Immature natural killer cell (primary cell): ENCODE measurements at regions not wholly inside any gene's neighbourhood (a gene's known extent, or its start where the extent isn't known, plus 50 kb on each side); places are given as distances from the start of the nearest gene placed in this dataset.
A peak's percentile ranks its signal among the peaks of the same experiment; 100 is the strongest.

Source experiments
- DNase-seq, 3 donors: peaks; one replicate each; pipeline ENCODE4 v3.0.0; 2022; ENCODE audit warnings: mixed read lengths in 1 of 3
- H3K27ac Mint-ChIP-seq, 6 donors: one replicate each; pipeline ENCODE4 v1.8.0; 2020; ENCODE audit warnings: mixed read lengths in 6 of 6, mild to moderate bottlenecking in 5 of 6, inconsistent platforms in 4 of 6, moderate library complexity in 3 of 6
- H3K27me3 Mint-ChIP-seq, 3 donors: one replicate each; pipeline ENCODE4 v1.8.0; 2020 to 2021; ENCODE audit warnings: low read depth in 3 of 3, mild to moderate bottlenecking in 3 of 3, mixed read lengths in 3 of 3, moderate library complexity in 3 of 3, inconsistent platforms in 1 of 3
- H3K36me3 Mint-ChIP-seq, 3 donors: one replicate each; pipeline ENCODE4 v1.8.0; 2020; ENCODE audit warnings: mixed read lengths in 3 of 3, inconsistent platforms in 2 of 3, mild to moderate bottlenecking in 2 of 3
- H3K4me1 Mint-ChIP-seq, 2 donors: one replicate each; pipeline ENCODE4 v1.8.0; 2020; ENCODE audit warnings: inconsistent platforms in 2 of 2, mild to moderate bottlenecking in 2 of 2, mixed read lengths in 2 of 2, moderate library complexity in 1 of 2
- H3K4me3 Mint-ChIP-seq, 5 donors: one replicate each; pipeline ENCODE4 v1.8.0; 2020; ENCODE audit warnings: mild to moderate bottlenecking in 5 of 5, mixed read lengths in 5 of 5, inconsistent platforms in 3 of 5, moderate library complexity in 3 of 5
- H3K9me3 Mint-ChIP-seq, 6 donors: one replicate each; pipeline ENCODE4 v1.8.0; 2020; ENCODE audit warnings: mild to moderate bottlenecking in 6 of 6, mixed read lengths in 6 of 6, inconsistent platforms in 4 of 6, moderate library complexity in 3 of 6

GRCh38 chr4:151559595-151559994 is 150.6 kb downstream of the FHIP1A start:
- no peaks in the 10 kb centered on the region for H3K36me3 Mint-ChIP-seq
- no peaks in the 10 kb centered on the region for H3K4me1 Mint-ChIP-seq
- H3K4me3 Mint-ChIP-seq: no peak overlapping the region
- H3K27ac Mint-ChIP-seq: no peak overlapping the region
- DNase-seq: no peak
- H3K9me3 Mint-ChIP-seq: peaks cover 0 to 7% (median 0%) of the 10 kb centered on the region in 6 donors
- H3K27me3 Mint-ChIP-seq: peaks cover 0 to 5% (median 2%) of the 10 kb centered on the region in 3 donors

GRCh38 chr4:151561551-151562256 is 152.7 kb downstream of the FHIP1A start:
- peaks cover 0 to 7% (median 0%) of the 10 kb centered on the region in 6 donors for H3K9me3 Mint-ChIP-seq
- no peak overlapping the region for H3K27ac Mint-ChIP-seq
- H3K4me1 Mint-ChIP-seq: no peaks in the 10 kb centered on the region
- no peak for DNase-seq
- no peaks in the 10 kb centered on the region for H3K36me3 Mint-ChIP-seq
- H3K4me3 Mint-ChIP-seq: no peak overlapping the region
- H3K27me3 Mint-ChIP-seq: peaks cover 2 to 5% (median 5%) of the 10 kb centered on the region in 3 donors

GRCh38 chr4:151563194-151563593 is 154.2 kb downstream of the FHIP1A start:
- Mint-ChIP-seq H3K36me3 (no peaks in the 10 kb centered on the region), H3K4me3 (no peak overlapping the region), H3K27me3 (peaks cover 2 to 9% (median 5%) of the 10 kb centered on the region in 3 donors), H3K27ac (no peak overlapping the region), H3K9me3 (peaks cover 0 to 7% (median 0%) of the 10 kb centered on the region in 6 donors), H3K4me1 (no peaks in the 10 kb centered on the region)
- DNase-seq: no peak

- no peak overlapping the region for H3K27ac Mint-ChIP-seq
- no peak overlapping the region for H3K4me3 Mint-ChIP-seq
- H3K27me3 Mint-ChIP-seq: peaks cover under 1 to 9% (median 5%) of the 10 kb centered on the region in 3 donors
- peaks cover 0 to 6% (median 0%) of the 10 kb centered on the region in 6 donors for H3K9me3 Mint-ChIP-seq
- DNase-seq: no peak
- no peaks in the 10 kb centered on the region for H3K36me3 Mint-ChIP-seq
- H3K4me1 Mint-ChIP-seq: no peaks in the 10 kb centered on the region
These were observed 155.3 kb downstream of the FHIP1A start for GRCh38 chr4:151564321-151564720.

- Mint-ChIP-seq H3K4me3 (no peak overlapping the region), H3K36me3 (no peaks in the 10 kb centered on the region), H3K4me1 (no peaks in the 10 kb centered on the region), H3K9me3 (peaks cover 0 to 4% (median 0%) of the 10 kb centered on the region in 6 donors), H3K27ac (no peak overlapping the region), H3K27me3 (peaks cover 0 to 9% (median 7%) of the 10 kb centered on the region in 3 donors)
- no peak for DNase-seq
These were observed 156.6 kb downstream of the FHIP1A start for GRCh38 chr4:151565583-151565982.

GRCh38 chr4:151566053-151566452 is 157.1 kb downstream of the FHIP1A start:
- Mint-ChIP-seq H3K4me3 (no peak overlapping the region), H3K27ac (no peak overlapping the region), H3K36me3 (no peaks in the 10 kb centered on the region), H3K4me1 (no peaks in the 10 kb centered on the region), H3K9me3 (peaks cover 0 to 5% (median 0%) of the 10 kb centered on the region in 6 donors), H3K27me3 (peaks cover 0 to 9% (median 7%) of the 10 kb centered on the region in 3 donors)
- no peak for DNase-seq

- H3K4me1 Mint-ChIP-seq: no peaks in the 10 kb centered on the region
- H3K27ac Mint-ChIP-seq: no peak overlapping the region
- no peak overlapping the region for H3K4me3 Mint-ChIP-seq
- H3K27me3 Mint-ChIP-seq: peaks cover 0 to 9% (median 7%) of the 10 kb centered on the region in 3 donors
- DNase-seq: no peak
- no peaks in the 10 kb centered on the region for H3K36me3 Mint-ChIP-seq
- peaks cover 0 to 5% (median 0%) of the 10 kb centered on the region in 6 donors for H3K9me3 Mint-ChIP-seq
These were observed 158.1 kb downstream of the FHIP1A start for GRCh38 chr4:151567056-151567455.

GRCh38 chr4:151568966-151569365 is 160.0 kb downstream of the FHIP1A start:
- H3K9me3 Mint-ChIP-seq: peaks cover 0 to 5% (median 0%) of the 10 kb centered on the region in 6 donors

GRCh38 chr4:151569650-151570049 is 160.7 kb downstream of the FHIP1A start:
- no peak for DNase-seq
- Mint-ChIP-seq H3K9me3 (peaks cover 0 to 5% (median 0%) of the 10 kb centered on the region in 6 donors), H3K27me3 (peaks cover 0 to 11% (median 2%) of the 10 kb centered on the region in 3 donors), H3K36me3 (no peaks in the 10 kb centered on the region), H3K4me3 (no peak overlapping the region), H3K27ac (no peak overlapping the region), H3K4me1 (no peaks in the 10 kb centered on the region)

More at GRCh38 chr4:151568966-151569365, 160.0 kb downstream of the FHIP1A start:
- Mint-ChIP-seq H3K4me3 (no peak overlapping the region), H3K36me3 (no peaks in the 10 kb centered on the region), H3K27ac (peak overlapping the region in 1 of 6 donors; percentile 32), H3K27me3 (peaks cover 0 to 11% (median 2%) of the 10 kb centered on the region in 3 donors), H3K4me1 (no peaks in the 10 kb centered on the region)
- no peak for DNase-seq

GRCh38 chr4:151573474-151573873 is 164.5 kb downstream of the FHIP1A start:
- Mint-ChIP-seq H3K36me3 (no peaks in the 10 kb centered on the region), H3K27ac (no peak overlapping the region), H3K4me1 (no peaks in the 10 kb centered on the region), H3K27me3 (peaks cover 0 to 4% (median 2%) of the 10 kb centered on the region in 3 donors), H3K4me3 (no peak overlapping the region), H3K9me3 (peaks cover 0 to 5% (median 0%) of the 10 kb centered on the region in 6 donors)
- DNase-seq: no peak

- no peak overlapping the region for H3K4me3 Mint-ChIP-seq
- no peak overlapping the region for H3K27ac Mint-ChIP-seq
- H3K36me3 Mint-ChIP-seq: no peaks in the 10 kb centered on the region
- peaks cover 0 to 5% (median 0%) of the 10 kb centered on the region in 6 donors for H3K9me3 Mint-ChIP-seq
- peaks cover 0 to 4% (median 2%) of the 10 kb centered on the region in 3 donors for H3K27me3 Mint-ChIP-seq
- H3K4me1 Mint-ChIP-seq: no peaks in the 10 kb centered on the region
- no peak for DNase-seq
These were observed 165.0 kb downstream of the FHIP1A start for GRCh38 chr4:151573945-151574344.

GRCh38 chr4:151574968-151575367 is 166.0 kb downstream of the FHIP1A start:
- Mint-ChIP-seq H3K27me3 (peaks cover 0 to 4% (median 2%) of the 10 kb centered on the region in 3 donors), H3K4me1 (no peaks in the 10 kb centered on the region), H3K36me3 (no peaks in the 10 kb centered on the region), H3K4me3 (no peak overlapping the region), H3K27ac (no peak overlapping the region), H3K9me3 (peaks cover 0 to 5% (median 0%) of the 10 kb centered on the region in 6 donors)
- DNase-seq: no peak

- Mint-ChIP-seq H3K36me3 (no peaks in the 10 kb centered on the region), H3K4me1 (no peaks in the 10 kb centered on the region), H3K27ac (no peak overlapping the region), H3K9me3 (peaks cover 0 to 4% (median 0%) of the 10 kb centered on the region in 6 donors), H3K27me3 (peaks cover 0 to 2% (median 2%) of the 10 kb centered on the region in 3 donors), H3K4me3 (no peak overlapping the region)
- DNase-seq: no peak
These were observed 166.7 kb downstream of the FHIP1A start for GRCh38 chr4:151575646-151576045.

- H3K36me3 Mint-ChIP-seq: no peaks in the 10 kb centered on the region
- H3K27me3 Mint-ChIP-seq: peaks cover 0 to 2% (median 2%) of the 10 kb centered on the region in 3 donors
- H3K27ac Mint-ChIP-seq: no peak overlapping the region
- DNase-seq: no peak
- peaks cover 0 to 3% (median 0%) of the 10 kb centered on the region in 6 donors for H3K9me3 Mint-ChIP-seq
- no peaks in the 10 kb centered on the region for H3K4me1 Mint-ChIP-seq
- no peak overlapping the region for H3K4me3 Mint-ChIP-seq
These were observed 167.7 kb downstream of the FHIP1A start for GRCh38 chr4:151576627-151577026.
